DOHH2 (cell line): ENCODE measurements at regions not wholly inside any gene's neighbourhood (a gene's known extent, or its start where the extent isn't known, plus 50 kb on each side); places are given as distances from the start of the nearest gene placed in this dataset.

Source experiments
- CTCF ChIP-seq: fragments of 200-600 bp; sonication (generic); IDR thresholded peaks from one replicate; pipeline ENCODE4 v1.5.1; 2014; ENCODE audit warnings: antibody characterized with exemption, mild to moderate bottlenecking, low read depth, low read length; ENCODE audit not compliant: poor library complexity, severe bottlenecking
- EZH2phosphoT487 ChIP-seq: fragments of 200-600 bp; sonication (generic); IDR thresholded peaks from 2 replicates; pipeline ENCODE4 v1.6.1; 2017; ENCODE audit warnings: borderline replicate concordance, mild to moderate bottlenecking, antibody characterized with exemption, low read length, moderate library complexity, mixed read lengths

GRCh38 chr6:130682066-130682465 is 145.1 kb upstream of the SMLR1 start:
- TF ChIP-seq CTCF = no peak
- TF ChIP-seq EZH2phosphoT487 = no peak
